Calu3 (cell line): ENCODE measurements at regions not wholly inside any gene's neighbourhood (a gene's known extent, or its start where the extent isn't known, plus 50 kb on each side); places are given as distances from the start of the nearest gene placed in this dataset.

Experiments used
- BruUV-seq: library from RNA; stranded (reverse); fragments of 400-500 nt; replicated peaks from 2 replicates; lab custom pipeline; 2021; lab: Mats Ljungman, UMichigan
- CTCF ChIA-PET: fragments of 300-600 bp; sonication (Branson Sonifier 250); formaldehyde crosslinking; loops from one replicate; lab custom pipeline; 2022; ENCODE audit warnings: antibody characterized with exemption; lab: Charles Lee
- DNase-seq: peaks from one replicate; pipeline ENCODE4 v3.0.0; 2022
- H3K27ac Mint-ChIP-seq: one replicate; pipeline ENCODE4 v1.8.0; 2022; ENCODE audit warnings: mixed read lengths; ENCODE audit not compliant: unreplicated experiment
- H3K27me3 Mint-ChIP-seq: one replicate; pipeline ENCODE4 v1.8.0; 2022; ENCODE audit warnings: mixed read lengths; ENCODE audit not compliant: unreplicated experiment
- H3K36me3 Mint-ChIP-seq: one replicate; pipeline ENCODE4 v1.8.0; 2022; ENCODE audit warnings: mild to moderate bottlenecking, moderate library complexity, mixed read lengths; ENCODE audit not compliant: insufficient read depth, unreplicated experiment
- H3K4me1 Mint-ChIP-seq: one replicate; pipeline ENCODE4 v1.8.0; 2022; ENCODE audit warnings: mild to moderate bottlenecking, low read depth, mixed read lengths; ENCODE audit not compliant: unreplicated experiment
- H3K4me3 Mint-ChIP-seq: one replicate; pipeline ENCODE4 v1.8.0; 2022; ENCODE audit warnings: mild to moderate bottlenecking, low read depth, moderate library complexity, mixed read lengths; ENCODE audit not compliant: unreplicated experiment
- H3K9me3 Mint-ChIP-seq: one replicate; pipeline ENCODE4 v1.8.0; 2022; ENCODE audit warnings: low read depth, mixed read lengths; ENCODE audit not compliant: unreplicated experiment
- intact Hi-C: fragments of 100-400 bp; cut with micrococcal nuclease; formaldehyde crosslinking; loops from one replicate; pipeline ENCODE4 v1.10.0; 2022; ENCODE audit not compliant: unreplicated experiment
- TF ChIP-seq, protein P1 (sequence below): fragments of 200-600 bp; IDR thresholded peaks from one replicate; pipeline ENCODE4 v1.8.0; 2022; ENCODE audit warnings: antibody characterized with exemption; ENCODE audit not compliant: unreplicated experiment

DNA sequence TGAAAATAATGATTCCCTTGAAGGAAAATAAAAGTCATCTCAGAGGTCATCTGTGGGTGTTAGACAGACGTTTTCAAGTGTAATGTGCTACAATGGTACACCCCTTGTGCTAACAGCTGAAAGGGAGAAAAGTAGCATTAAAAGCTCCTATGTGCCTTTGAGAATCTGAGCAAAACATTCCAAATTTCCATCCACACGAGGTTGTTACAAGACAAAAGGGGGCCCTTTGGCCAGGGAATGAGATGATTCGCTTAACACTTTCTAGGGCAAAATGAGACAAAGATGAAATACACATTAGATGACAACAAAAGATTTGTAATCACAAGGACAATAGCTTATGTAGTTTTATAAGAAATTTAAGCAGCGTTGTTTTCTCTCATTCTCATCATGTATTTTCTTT lies 303.6 kb downstream of the LMX1A start:
- Mint-ChIP-seq H3K27me3 (peaks cover 30% of the 10 kb centered on the region), H3K4me3 (no peak overlapping the region), H3K27ac (no peak overlapping the region), H3K4me1 (no peaks in the 10 kb centered on the region), H3K36me3 (no peaks in the 10 kb centered on the region), H3K9me3 (no peaks in the 10 kb centered on the region)
- TF ChIP-seq, protein P1, sequence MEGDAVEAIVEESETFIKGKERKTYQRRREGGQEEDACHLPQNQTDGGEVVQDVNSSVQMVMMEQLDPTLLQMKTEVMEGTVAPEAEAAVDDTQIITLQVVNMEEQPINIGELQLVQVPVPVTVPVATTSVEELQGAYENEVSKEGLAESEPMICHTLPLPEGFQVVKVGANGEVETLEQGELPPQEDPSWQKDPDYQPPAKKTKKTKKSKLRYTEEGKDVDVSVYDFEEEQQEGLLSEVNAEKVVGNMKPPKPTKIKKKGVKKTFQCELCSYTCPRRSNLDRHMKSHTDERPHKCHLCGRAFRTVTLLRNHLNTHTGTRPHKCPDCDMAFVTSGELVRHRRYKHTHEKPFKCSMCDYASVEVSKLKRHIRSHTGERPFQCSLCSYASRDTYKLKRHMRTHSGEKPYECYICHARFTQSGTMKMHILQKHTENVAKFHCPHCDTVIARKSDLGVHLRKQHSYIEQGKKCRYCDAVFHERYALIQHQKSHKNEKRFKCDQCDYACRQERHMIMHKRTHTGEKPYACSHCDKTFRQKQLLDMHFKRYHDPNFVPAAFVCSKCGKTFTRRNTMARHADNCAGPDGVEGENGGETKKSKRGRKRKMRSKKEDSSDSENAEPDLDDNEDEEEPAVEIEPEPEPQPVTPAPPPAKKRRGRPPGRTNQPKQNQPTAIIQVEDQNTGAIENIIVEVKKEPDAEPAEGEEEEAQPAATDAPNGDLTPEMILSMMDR, result no peak
- DNase-seq, result no peak
- BruUV-seq, result no TSS peak
- CTCF ChIA-PET, result no interaction called here
- intact Hi-C loops, result no loop called here

DNA sequence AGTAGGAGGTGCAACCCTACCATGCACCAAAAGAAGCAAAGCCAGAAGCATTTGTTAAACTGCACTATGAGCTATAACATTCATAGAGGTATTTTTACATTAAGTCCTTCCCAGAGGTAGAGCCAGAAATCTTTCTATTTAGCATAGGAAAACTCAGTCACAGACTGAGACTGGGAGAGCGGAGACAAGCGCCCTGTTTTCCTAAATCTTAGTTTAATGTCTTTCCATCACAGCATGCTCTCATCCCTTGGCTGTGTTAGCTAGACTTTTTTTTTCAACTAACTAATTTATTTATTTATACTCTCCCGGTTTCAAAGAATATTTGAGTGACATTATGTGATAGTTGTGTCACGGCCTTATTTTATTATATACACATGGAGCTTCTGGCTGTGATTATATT lies 304.1 kb downstream of the LMX1A start:
- TF ChIP-seq, protein P1, result no peak
- no TSS peak for BruUV-seq
- CTCF ChIA-PET, result no interaction called here
- no peaks in the 10 kb centered on the region for H3K9me3 Mint-ChIP-seq
- no peak for DNase-seq
- no peak overlapping the region for H3K4me3 Mint-ChIP-seq
- H3K27me3 Mint-ChIP-seq, result peaks cover 35% of the 10 kb centered on the region
- H3K36me3 Mint-ChIP-seq, result no peaks in the 10 kb centered on the region
- H3K4me1 Mint-ChIP-seq, result no peaks in the 10 kb centered on the region
- no peak overlapping the region for H3K27ac Mint-ChIP-seq
- intact Hi-C loops, result no loop called here

DNA sequence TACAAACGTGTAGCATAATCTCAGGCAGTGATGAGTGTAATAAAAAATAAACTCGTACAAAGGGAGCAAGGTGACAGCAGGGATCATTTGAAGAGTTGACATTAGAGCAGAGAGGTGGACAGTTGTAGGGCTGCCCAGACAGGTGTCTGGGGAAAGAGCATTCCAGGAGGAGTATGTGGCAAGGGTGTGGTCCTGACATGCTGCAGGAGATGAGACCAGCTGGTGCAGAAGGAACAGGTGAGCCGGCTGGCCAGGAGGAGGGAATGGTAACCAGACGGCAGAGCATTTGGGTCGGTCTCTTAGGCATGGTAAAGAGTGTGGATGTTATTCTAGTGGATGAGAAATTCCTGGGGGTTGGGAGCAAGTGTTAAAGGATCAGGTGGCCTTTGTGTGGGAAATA lies 306.3 kb downstream of the LMX1A start:
- BruUV-seq, result no TSS peak
- no peak overlapping the region for H3K4me3 Mint-ChIP-seq
- DNase-seq, result no peak
- H3K27ac Mint-ChIP-seq, result no peak overlapping the region
- no peaks in the 10 kb centered on the region for H3K9me3 Mint-ChIP-seq
- TF ChIP-seq, protein P1, result no peak
- peaks cover 40% of the 10 kb centered on the region for H3K27me3 Mint-ChIP-seq
- H3K36me3 Mint-ChIP-seq, result no peaks in the 10 kb centered on the region
- intact Hi-C loops, result no loop called here
- H3K4me1 Mint-ChIP-seq, result no peaks in the 10 kb centered on the region
- CTCF ChIA-PET, result interaction anchor here (0.6 kb wide), 1 partner anchor 195 kb away, joined by 6 read pairs; no protein-coding TSS in a partner anchor

DNA sequence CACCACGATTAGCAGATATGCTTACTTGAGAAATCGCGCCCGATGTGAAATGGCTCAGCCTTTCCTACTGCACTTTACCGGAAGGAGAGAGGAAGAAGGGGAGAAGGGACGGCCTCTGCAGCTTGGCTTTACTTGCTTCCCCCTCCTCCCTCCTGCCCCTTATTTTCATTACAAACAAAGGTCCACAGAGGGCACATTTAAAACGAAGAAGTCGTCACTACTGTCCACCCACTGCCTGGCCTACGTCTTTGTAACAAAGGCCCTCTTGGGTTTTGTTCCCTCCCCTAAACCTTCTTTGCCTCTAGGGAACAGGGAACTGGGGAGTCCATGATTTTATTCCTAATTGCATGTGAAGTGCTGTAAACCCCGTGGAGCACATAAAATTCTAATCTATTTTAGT lies 308.5 kb downstream of the LMX1A start:
- BruUV-seq, result no TSS peak
- no peak for DNase-seq
- Mint-ChIP-seq H3K4me1 (no peaks in the 10 kb centered on the region), H3K36me3 (no peaks in the 10 kb centered on the region), H3K9me3 (no peaks in the 10 kb centered on the region), H3K27ac (no peak overlapping the region), H3K27me3 (peaks cover 40% of the 10 kb centered on the region), H3K4me3 (no peak overlapping the region)
- intact Hi-C loops, result no loop called here
- CTCF ChIA-PET, result no interaction called here
- TF ChIP-seq, protein P1, result no peak
